NCI-H82 (cell line): ENCODE measurements at regions not wholly inside any gene's neighbourhood (a gene's known extent, or its start where the extent isn't known, plus 50 kb on each side); places are given as distances from the start of the nearest gene placed in this dataset.
"Not testable (repeated sequence)": the region's sequence is repeated elsewhere in the genome, so short reads cannot be mapped to it uniquely, and the experiment has no call there.

Source experiments
- DNase-seq: peaks from one replicate; lab custom pipeline; 2025; lab: John Stamatoyannopoulos, UW

GRCh38 chr13:84579901-84580300 is 697.6 kb upstream of the SLITRK1 start:
- DNase-seq, result not testable (repeated sequence)

GRCh38 chr13:84574851-84575250 is 692.6 kb upstream of the SLITRK1 start:
- peak; percentile 23 for DNase-seq

DNA sequence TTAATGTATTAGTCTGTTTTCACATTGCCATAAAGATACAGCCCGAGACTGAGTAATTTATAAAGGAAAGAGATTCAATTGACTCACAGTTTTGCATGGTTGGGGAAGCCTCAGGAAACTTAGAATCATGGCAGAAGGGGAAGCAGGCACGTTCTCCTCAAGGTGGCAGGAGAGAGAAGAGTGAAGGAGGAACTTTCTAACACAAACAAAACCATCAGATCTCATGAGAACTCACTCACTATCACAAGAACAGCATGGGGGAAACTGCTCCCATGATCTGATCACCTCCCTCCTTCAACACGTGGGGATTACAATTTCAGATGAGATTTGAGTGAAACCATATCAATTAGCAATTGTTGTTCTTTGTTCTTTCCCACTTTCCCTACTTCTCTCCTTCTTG is 689.0 kb upstream of the SLITRK1 start:
- DNase-seq, result no peak

DNA sequence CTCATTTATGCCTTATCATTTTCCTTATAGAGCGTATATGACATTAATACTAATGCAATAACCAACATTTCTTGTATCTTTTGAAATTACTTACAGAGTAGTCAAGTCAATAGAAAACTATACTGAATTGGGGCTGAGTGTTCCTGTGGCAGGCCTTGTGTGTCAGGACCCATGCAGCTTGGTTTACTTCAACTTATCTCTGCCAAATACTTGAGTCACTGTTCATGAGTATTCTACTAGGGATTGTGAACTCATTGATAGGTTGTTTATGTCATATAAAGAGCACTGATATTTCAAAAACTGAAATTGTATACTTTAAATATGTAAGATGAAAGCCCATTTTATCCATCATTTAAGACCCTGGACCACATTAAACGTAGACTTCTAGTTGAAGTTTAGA is 688.6 kb upstream of the SLITRK1 start:
- DNase-seq, result no peak

DNA sequence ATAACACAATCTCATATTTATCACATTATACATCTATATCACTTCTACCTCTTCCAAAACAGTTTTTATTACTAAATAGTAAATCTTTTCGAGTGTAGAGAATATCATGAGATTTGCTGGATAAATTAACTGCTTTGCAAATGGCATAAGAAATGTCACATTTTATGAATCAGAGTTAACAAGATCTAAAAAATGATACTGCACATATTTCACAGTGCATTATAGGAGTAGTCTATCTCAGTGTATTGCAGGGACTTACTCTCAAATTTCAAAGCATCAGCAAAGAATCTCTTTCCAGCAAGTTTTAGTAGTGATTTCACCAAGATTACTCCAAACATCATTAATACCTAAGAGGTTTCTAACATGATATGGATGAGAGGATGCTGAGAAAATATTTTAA is 687.1 kb upstream of the SLITRK1 start:
- no peak for DNase-seq

GRCh38 chr13:84567848-84568247 is 685.6 kb upstream of the SLITRK1 start:
- DNase-seq, result no peak

DNA sequence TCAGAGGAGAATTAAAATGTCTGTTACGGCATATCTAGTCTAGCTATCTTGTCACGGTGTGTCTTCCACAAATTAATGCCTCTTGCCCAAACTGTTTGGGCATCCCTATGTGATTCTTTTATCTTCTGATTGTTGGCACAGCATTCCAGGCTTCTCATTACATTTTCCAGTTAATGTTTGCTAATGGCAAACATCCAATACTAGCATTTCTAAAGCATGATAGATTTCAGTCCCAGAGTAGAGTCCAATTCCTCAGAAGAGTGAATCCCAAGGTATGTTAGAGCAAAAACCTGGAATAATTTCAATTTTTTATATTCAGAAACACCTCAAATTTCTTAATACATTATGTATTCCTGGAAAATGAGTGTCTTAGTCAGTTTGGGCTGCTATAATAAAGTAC is 684.5 kb upstream of the SLITRK1 start:
- DNase-seq, result no peak

DNA sequence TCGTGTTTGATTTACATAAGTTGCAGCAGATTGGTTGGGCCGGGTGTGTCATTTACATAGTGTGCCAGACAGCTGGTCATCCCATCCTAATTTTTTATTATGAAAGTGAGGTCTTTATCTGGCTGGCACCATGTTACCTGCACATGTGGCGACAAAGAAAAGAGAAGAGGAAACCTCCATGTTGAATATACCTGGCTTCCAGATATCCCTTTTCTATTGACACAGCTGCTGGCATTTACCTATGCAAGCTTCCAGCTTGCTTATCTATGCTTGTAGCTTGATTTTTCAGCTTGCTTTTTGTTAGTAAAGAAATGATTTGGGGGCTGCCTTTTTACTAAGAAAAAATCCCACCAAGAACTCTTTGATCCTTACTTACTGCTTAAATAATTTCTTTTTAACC is 681.3 kb upstream of the SLITRK1 start:
- no peak for DNase-seq

DNA sequence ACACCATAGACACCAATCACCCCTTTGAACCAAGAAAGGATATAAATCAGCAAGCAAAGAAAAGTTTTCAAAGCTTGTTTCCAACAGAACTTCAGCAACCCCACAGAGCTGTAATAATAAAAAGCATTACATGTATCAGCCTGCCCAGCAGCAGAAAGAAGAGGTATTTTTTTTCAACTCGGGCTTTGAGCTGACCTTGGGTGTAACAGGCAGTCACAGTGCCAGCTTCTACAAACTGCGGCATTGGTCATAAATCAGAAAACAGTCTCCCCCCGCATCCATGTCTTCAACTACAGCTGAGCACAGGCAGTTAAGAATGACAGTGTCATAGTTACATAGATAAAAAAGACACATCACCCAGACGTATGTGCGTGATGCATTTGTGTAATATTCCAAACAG is 671.0 kb upstream of the SLITRK1 start:
- DNase-seq, result no peak

- no peak for DNase-seq
These were observed 661.7 kb upstream of the SLITRK1 start for GRCh38 chr13:84543962-84544361.

DNA sequence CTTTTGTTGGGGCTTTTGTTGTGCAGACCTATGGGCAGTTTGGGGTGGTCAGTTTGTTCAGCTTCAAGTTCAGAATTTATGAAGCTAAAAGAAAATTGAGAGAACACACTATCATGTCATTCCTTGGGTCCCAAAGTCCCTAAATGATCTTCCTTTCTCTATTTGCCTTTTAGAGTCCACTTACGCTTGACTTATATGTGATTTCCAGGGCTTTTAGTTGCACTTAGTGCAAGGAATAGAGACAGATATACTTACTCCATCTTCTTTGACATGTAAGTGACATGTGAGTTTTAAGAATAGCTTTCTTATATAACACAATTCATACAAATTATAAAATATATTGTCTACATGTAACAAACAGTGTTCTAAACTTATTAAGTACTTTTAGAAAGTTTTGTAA is 660.1 kb upstream of the SLITRK1 start:
- DNase-seq, result no peak

GRCh38 chr13:84536906-84537305 is 654.6 kb upstream of the SLITRK1 start:
- no peak for DNase-seq

DNA sequence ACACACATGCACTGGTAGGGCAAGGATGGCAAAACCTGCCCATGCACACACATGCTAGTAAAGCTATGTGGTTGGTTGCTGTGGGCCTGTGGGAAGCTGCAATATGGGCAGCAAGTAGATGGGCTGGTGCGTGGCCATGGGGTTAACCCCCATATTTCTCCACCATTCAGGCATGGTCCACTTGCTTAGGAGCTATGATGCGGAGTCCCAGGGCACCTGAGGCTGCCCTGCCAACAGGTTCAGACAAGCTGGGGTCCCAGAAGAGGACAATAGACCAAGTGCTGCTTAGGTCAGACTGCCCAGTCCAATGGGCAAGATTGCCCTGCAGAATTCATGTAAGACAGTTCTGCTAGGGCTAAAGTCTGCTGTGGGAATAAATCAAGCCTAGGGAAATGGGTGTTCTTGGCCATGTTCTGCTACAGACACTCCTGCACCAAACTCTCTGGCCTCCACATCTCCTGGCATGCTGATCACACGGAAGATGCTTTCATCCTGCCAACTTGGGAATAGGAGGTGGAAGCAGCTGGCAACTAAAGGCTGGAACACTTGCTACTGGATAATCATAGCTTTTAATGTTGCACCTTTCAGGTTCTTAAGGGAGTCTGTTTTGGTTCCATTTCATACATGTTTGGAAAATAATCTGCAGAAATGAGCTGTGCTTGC is 646.3 kb upstream of the SLITRK1 start:
- no peak for DNase-seq

DNA sequence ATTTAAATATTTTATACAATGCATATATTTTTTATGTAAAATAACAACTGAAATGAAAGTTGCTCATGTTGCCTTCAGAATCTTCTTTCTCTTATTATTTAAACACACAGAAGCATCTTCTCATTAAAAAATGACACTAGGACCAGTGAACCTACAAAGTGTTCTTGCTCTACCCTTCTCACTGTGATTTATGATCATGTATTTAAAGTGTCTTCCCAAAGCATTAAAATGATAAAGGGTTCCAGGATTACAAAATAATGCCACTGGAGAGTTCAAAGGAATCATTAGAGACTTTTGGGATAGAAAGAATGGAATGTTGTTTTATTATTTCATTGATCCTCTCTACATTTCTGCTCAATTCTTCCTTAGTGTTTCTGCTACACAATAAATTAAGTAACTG is 643.6 kb upstream of the SLITRK1 start:
- no peak for DNase-seq

GRCh38 chr13:84524586-84524985 is 642.3 kb upstream of the SLITRK1 start:
- DNase-seq, result no peak

GRCh38 chr13:84500016-84500415 is 617.7 kb upstream of the SLITRK1 start:
- DNase-seq, result no peak

- DNase-seq, result peak; percentile 43
These were observed 615.3 kb upstream of the SLITRK1 start for GRCh38 chr13:84497613-84498012.

- DNase-seq, result no peak
These were observed 609.7 kb upstream of the SLITRK1 start for GRCh38 chr13:84491952-84492351.

- no peak for DNase-seq
These were observed 605.5 kb upstream of the SLITRK1 start for GRCh38 chr13:84487752-84488151.

DNA sequence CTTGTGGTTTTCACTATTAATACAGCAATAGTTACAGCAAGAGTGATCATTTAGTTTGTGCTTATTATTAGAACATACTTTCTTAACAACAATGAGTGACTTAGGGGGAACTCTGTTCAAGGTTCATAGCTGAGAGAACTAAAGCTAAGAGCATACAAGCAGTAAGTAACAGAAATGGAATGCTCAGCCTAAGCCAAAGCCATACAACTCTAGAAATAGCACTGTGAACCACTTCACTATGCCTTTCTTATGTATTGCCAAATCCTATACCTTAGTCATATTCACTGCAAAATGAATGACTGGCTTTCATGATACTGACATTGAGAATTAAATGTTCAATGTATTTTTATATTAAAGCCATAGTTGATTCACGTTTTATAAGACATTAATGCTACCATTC is 599.7 kb upstream of the SLITRK1 start:
- no peak for DNase-seq

DNA sequence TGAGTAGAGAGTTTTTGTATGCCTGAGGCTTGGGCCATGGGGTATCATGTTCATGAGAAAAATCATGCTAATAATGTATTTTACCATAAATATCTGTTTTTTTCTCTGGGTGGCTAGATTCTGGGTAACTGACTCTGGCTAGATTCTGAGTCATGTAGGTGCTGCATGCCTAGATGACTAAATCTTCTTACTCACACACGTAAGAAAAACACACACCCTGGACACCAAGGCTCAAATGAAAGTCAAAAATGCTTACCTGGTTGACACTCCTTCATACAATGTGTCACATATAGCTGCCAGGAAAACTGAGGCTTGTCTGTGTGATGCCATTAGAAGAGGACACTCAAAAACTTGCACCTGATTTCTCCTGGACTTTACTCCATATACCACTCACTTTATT is 597.4 kb upstream of the SLITRK1 start:
- no peak for DNase-seq

DNA sequence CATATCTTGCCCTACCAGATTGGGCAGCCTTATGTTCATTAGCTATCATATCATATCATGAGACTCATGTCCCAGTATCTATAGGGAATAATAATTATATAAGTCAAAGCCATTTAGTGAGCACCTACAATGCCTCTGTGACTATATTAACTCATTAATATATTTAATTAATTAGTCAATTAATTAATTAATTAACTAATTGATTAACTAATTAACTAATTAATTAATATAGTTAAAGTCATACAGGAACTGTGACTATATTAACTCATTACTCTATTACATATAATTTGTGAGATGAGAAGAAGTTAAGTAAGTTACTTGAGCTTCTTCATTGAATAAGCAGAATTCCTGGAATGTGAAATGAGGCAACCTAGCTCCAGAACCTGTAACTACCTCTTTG is 588.3 kb upstream of the SLITRK1 start:
- no peak for DNase-seq

DNA sequence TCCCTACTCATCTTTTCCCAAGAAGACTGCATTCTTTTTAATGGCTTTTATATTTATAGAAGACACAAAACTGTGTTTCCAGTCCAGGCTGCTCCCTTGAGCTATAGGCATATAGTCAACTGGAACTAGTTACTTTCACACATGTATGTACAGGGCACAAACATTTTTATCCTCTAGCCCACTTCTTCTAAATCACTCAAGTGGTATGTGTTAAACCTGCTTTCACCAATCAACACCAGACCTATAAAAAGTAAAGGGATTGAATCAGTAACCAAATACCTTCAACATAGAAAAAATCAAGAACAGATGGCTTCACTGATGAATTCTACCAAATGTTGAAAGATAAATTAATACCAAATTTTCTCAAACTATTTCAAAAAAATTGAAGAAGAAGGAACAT is 584.2 kb upstream of the SLITRK1 start:
- no peak for DNase-seq

- DNase-seq, result no peak
These were observed 578.7 kb upstream of the SLITRK1 start for GRCh38 chr13:84460989-84461388.
